Breast epithelium (tissue), 3 donors: ENCODE measurements at regions not wholly inside any gene's neighbourhood (a gene's known extent, or its start where the extent isn't known, plus 50 kb on each side); places are given as distances from the start of the nearest gene placed in this dataset.

ENCODE experiments used
- CTCF ChIP-seq, 3 donors: fragments of 450-650 bp; IDR thresholded peaks; one replicate each; pipeline ENCODE4 v1.5.1; 2016 to 2017; ENCODE audit warnings: antibody characterized with exemption in 3 of 3, mild to moderate bottlenecking in 3 of 3, moderate library complexity in 3 of 3
- POLR2A ChIP-seq: fragments of 450-650 bp; IDR thresholded peaks from one replicate; pipeline ENCODE4 v1.6.1; 2016; ENCODE audit warnings: antibody characterized with exemption, mild to moderate bottlenecking, moderate library complexity
- POLR2AphosphoS5 ChIP-seq, 3 donors: sonication (generic); formaldehyde crosslinking; IDR thresholded peaks; one replicate each; pipeline ENCODE4 v1.6.1; 2017; ENCODE audit warnings: antibody characterized with exemption in 3 of 3

- TF ChIP-seq CTCF (IDR thresholded peaks at IDR 0.05) (no peak), POLR2A (no peak), POLR2AphosphoS5 (IDR thresholded peaks at IDR 0.05) (no peak)
These were observed 386.8 kb upstream of the PLSCR5 start for GRCh38 chr3:146991907-146992306.
